Astrocyte of the hippocampus (primary cell): ENCODE measurements at regions not wholly inside any gene's neighbourhood (a gene's known extent, or its start where the extent isn't known, plus 50 kb on each side); places are given as distances from the start of the nearest gene placed in this dataset.
"Not testable (repeated sequence)": the region's sequence is repeated elsewhere in the genome, so short reads cannot be mapped to it uniquely, and the experiment has no call there.

ENCODE experiments used
- DNase-seq: peaks from one replicate; pipeline ENCODE4 v3.0.0; 2011; ENCODE audit warnings: low read depth, low spot score

DNA sequence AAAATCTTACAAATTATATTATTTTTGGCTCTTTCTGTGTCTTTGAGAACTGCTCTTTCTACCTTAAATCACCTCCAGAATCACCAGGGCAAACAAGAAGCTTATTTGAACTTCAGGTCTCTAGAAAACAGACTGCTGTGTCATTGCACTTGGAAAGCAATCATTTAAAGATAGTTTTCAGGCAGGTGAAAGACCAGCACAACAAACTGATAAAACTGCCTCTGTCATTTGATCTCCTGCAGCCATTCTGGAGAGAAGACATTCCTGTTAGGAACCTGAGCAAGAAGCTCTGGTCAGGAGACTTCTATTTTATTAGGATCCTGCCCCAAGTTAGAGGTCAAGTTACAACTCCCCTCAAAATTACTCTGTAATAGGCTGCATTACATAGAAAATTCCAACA is 50.7 kb upstream of the AP4E1 start:
- no peak for DNase-seq

- DNase-seq, result no peak
These were observed 53.6 kb upstream of the AP4E1 start for GRCh38 chr15:50854601-50855490.

GRCh38 chr15:50850003-50850402 is 58.5 kb upstream of the AP4E1 start:
- no peak for DNase-seq

GRCh38 chr15:50848349-50848748 is 60.1 kb upstream of the AP4E1 start:
- DNase-seq, result no peak

GRCh38 chr15:50845181-50845580 is 63.3 kb upstream of the AP4E1 start:
- not testable (repeated sequence) for DNase-seq

DNA sequence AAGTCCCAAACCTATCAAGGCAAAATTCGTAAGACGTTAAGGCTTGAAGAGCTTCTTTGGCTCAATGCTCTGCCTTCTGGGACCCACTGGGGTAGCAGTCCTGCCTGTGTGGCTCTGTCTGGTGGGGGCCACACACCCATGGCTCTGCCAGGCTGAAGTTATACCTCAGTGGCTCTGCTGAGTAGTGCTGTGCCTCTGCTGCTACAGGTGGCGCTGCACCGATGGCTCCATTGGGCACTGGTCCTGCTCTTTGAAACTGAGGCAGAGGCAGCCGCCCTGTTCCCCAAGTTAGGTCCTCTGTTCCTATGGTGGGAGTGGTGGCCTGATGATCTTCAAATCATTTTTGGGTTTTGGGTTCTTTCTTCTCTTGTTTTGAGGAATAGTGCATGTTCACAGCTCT is 68.0 kb upstream of the AP4E1 start:
- DNase-seq, result no peak

DNA sequence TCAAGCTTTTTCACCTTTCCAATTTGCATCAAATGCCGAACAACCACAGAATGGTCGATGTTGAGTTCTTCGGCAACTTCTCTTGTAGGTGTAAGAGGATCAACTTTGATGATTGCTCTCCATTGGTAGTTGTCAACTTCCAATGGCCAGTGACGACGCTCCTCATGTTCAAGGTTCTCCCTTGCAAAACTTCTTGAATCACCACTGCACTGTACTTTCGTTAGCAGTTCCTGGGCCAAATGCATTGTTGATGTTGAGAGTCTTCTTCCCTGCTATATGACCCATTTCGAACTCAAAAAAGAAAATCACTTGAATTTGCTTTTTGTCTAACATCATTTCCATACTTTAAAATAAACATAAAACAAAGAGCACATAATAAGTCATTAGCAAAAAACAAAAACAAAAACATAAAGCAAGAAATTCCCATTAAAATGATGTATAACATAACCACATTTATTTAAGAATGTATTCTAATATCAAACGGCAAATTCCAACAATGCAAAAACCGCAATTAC is 71.2 kb upstream of the AP4E1 start:
- no peak for DNase-seq

DNA sequence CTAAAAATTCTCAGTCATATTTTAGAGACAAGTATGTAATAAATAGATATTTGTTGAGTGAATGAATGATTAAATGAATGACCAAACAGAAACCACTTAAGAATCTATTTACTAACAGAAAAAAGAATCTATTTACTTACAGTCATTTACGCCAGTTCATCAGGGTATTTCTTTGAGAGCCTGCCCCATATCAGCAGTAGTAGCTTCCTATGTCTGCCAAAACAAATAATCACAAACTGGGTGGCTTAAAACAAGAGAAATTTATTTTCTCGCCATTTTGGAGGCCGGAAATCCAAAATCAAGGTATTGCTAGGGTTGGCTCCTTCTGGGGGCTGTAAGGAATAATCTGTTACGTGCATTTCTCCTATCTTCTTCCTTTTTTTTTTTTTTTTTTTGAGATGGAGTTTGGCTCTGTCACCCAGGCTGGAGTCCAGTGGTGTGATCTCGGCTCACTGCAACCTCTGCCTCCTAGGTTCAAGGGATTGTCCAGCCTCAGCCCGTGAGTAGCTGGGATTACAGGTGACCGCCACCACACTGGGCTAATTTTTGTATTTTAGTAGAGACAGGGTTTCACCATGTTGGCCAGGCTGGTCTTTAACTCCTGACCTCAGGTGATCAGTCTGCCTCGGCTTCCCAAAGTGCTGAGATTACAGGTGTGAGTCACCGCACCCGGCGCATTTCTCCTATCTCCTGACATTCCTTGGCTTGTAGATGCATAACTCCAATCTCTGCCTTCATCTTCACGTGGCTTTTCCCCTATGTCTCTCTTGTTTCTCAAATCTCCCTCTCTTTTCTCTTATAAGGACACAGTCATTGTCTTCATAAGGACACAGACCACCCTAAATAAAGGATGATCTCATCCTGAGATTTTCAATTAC is 65.2 kb upstream of the SPPL2A start:
- DNase-seq, result no peak

GRCh38 chr15:50828610-50829206 is 63.2 kb upstream of the SPPL2A start:
- DNase-seq, result peak; percentile 81

DNA sequence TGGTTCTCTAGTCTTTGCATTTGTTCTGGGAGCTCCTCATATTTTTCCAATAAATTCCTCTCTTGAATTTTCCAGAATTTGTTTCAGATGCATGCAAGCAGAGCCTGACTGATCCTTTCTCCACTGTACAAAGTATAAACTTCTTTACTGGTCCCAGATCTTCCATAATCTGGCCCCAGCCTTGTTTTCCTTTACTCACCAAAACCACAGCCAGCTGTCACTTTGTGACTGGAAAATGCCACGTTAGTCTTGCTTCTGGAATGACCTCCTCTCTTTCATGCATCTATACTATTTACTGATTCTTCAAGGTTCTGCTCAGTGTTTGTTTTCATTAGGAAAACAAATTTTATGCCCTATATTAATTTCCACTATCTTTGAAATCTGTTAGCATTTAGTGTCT is 60.4 kb upstream of the SPPL2A start:
- peak; percentile 11 for DNase-seq

DNA sequence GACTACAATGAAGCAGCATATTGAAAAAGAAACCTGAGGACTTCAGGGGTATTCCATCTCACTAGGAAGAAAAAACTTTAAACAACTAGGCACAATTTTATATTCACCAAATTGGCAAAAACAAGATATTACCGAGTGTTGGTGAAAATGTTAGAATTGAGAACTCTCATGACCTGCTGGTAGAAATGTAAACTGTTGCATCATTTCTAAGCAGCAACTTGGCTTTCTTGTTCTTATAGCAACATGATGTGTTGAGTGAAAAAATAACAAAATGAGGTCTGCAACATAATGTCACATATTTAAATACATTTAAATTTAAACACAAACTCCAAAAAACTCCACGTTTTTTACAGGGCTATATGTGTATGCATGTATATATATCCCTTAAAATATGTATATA is 59.0 kb upstream of the SPPL2A start:
- DNase-seq, result no peak

GRCh38 chr15:50823281-50823680 is 57.8 kb upstream of the SPPL2A start:
- DNase-seq, result no peak

DNA sequence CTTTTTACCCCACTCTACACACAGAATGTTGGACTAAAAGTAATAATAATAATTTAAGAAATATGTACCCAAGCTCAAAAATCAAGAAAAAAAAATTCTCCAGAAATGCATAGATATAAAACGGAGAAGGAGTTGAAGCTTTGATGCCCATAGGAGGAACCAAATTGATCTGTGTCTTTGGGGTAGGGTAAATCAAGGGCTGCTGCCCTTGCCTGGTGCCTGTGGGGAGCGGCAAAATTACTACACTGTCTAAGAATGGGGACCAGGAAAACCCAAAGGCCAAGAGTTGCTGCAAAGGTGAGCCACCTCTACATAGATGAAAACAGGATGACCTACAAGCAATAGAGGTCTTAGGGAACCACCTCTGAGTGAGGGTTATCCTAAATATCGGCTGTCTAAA is 56.0 kb upstream of the SPPL2A start:
- DNase-seq, result no peak

DNA sequence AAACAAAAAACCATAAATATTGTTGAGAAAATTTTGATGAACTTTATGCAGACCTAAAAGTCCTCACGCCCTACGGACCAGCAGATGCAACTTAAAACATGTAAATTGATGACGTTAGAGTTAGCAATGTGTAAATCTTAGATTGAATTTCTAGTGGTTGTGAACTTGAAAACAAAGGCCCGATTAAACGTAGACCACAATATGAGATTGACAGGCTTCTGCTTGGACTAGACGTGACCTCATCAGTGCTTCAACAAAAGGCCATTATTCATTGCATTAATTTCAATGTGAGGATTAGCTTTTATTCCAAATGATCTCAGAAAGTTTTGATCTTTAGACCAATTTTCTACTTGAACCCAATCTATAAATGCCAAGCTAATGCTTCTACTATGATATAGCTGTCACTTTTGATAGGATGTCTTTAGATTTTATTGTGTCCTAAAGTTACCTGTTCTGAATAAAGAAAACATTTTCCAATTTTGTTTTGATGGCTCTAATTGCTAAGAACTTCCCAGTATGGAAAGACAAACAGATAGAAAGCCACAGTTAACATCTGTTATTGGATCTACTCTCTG is 55.4 kb upstream of the SPPL2A start:
- peak; percentile 22 for DNase-seq

GRCh38 chr15:50819344-50819743 is 53.8 kb upstream of the SPPL2A start:
- DNase-seq, result no peak

- DNase-seq, result no peak
These were observed 50.6 kb upstream of the SPPL2A start for GRCh38 chr15:50815958-50816590.
